Endothelial cell of umbilical vein (primary cell): ENCODE measurements at regions not wholly inside any gene's neighbourhood (a gene's known extent, or its start where the extent isn't known, plus 50 kb on each side); places are given as distances from the start of the nearest gene placed in this dataset.

ENCODE experiments used
- EZH2 ChIP-seq: IDR thresholded peaks from 2 replicates; pipeline ENCODE4 v1.6.1; 2012; ENCODE audit warnings: borderline replicate concordance, low read depth, mild to moderate bottlenecking, moderate library complexity, low read length, inconsistent platforms; ENCODE audit not compliant: severe bottlenecking
- GATA2 ChIP-seq: IDR thresholded peaks from 2 replicates; pipeline ENCODE4 v1.7.0; 2011; ENCODE audit warnings: low read depth, mild to moderate bottlenecking, moderate library complexity, mixed read lengths, low read length; ENCODE audit not compliant: insufficient read length, insufficient read depth
- MYC ChIP-seq: IDR thresholded peaks from one replicate; pipeline ENCODE4 v1.6.1; 2011; ENCODE audit warnings: mild to moderate bottlenecking, low read depth, low read length
- POLR2A ChIP-seq: IDR thresholded peaks from 2 replicates; pipeline ENCODE4 v1.6.1; 2012; ENCODE audit warnings: low read depth, mild to moderate bottlenecking, control low read depth, low read length
- POLR2AphosphoS5 ChIP-seq: IDR thresholded peaks from 2 replicates; pipeline ENCODE4 v1.6.1; 2012; ENCODE audit warnings: low read depth, mild to moderate bottlenecking, control low read depth, low read length, moderate library complexity; ENCODE audit not compliant: insufficient read depth
- TF ChIP-seq, protein P1 (sequence below), 2 donors: IDR thresholded peaks; 1 replicate in 1 of 2; 2 replicates in 1 of 2; pipeline ENCODE4 v1.5.1; 2011; ENCODE audit warnings: low read length in 2 of 2, mild to moderate bottlenecking in 2 of 2, moderate library complexity in 2 of 2, control low read depth in 1 of 2, inconsistent platforms in 1 of 2, low read depth in 1 of 2; ENCODE audit not compliant: insufficient read depth in 1 of 2; ENCODE audit errors: extremely low read depth in 1 of 2

DNA sequence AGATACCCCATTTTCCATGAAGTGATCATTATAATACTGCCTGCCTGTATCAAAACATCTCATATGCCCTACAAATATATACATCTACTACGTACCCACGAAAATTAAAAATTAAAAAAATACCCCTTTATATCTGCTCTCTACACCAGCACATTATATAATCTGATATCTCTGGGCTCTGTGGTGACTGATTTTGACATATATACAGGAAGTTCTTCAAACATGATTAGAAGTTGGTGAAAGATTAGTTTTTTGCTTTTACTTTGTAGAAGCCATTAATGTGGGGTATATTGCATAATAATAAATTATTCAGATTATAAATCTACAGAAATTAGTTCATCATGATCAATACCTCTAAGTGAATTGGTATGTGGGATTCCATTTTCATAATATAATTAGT lies 126.7 kb upstream of the MDM1 start:
- TF ChIP-seq, protein P1, sequence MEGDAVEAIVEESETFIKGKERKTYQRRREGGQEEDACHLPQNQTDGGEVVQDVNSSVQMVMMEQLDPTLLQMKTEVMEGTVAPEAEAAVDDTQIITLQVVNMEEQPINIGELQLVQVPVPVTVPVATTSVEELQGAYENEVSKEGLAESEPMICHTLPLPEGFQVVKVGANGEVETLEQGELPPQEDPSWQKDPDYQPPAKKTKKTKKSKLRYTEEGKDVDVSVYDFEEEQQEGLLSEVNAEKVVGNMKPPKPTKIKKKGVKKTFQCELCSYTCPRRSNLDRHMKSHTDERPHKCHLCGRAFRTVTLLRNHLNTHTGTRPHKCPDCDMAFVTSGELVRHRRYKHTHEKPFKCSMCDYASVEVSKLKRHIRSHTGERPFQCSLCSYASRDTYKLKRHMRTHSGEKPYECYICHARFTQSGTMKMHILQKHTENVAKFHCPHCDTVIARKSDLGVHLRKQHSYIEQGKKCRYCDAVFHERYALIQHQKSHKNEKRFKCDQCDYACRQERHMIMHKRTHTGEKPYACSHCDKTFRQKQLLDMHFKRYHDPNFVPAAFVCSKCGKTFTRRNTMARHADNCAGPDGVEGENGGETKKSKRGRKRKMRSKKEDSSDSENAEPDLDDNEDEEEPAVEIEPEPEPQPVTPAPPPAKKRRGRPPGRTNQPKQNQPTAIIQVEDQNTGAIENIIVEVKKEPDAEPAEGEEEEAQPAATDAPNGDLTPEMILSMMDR (IDR thresholded peaks at IDR 0.05; ENCODE audit: extremely low read depth in 1 of 2, insufficient read depth in 1 of 2, low read depth in 1 of 2, low read length in 2 of 2): no peak
- TF ChIP-seq POLR2A: no peak
- no peak for TF ChIP-seq EZH2
- TF ChIP-seq POLR2AphosphoS5: no peak
- TF ChIP-seq MYC: no peak
- no peak for TF ChIP-seq GATA2
